Iris pigment epithelial cell (primary cell): ENCODE measurements at regions not wholly inside any gene's neighbourhood (a gene's known extent, or its start where the extent isn't known, plus 50 kb on each side); places are given as distances from the start of the nearest gene placed in this dataset.

ENCODE experiments used
- DNase-seq: peaks from one replicate; pipeline ENCODE4 v3.0.0-alpha.2; 2011; ENCODE audit warnings: low read depth

GRCh38 chr20:48090314-48090713 is 305.0 kb upstream of the SULF2 start:
- no peak for DNase-seq

- no peak for DNase-seq
These were observed 295.3 kb upstream of the SULF2 start for GRCh38 chr20:48080583-48080982.

- no peak for DNase-seq
These were observed 293.7 kb upstream of the SULF2 start for GRCh38 chr20:48079028-48079427.

- no peak for DNase-seq
These were observed 291.5 kb upstream of the SULF2 start for GRCh38 chr20:48076747-48077146.

- DNase-seq: no peak
These were observed 291.0 kb upstream of the SULF2 start for GRCh38 chr20:48076247-48076646.

- DNase-seq: no peak
These were observed 290.4 kb upstream of the SULF2 start for GRCh38 chr20:48075591-48076174.

- no peak for DNase-seq
These were observed 285.8 kb upstream of the SULF2 start for GRCh38 chr20:48070991-48071652.

- no peak for DNase-seq
These were observed 284.3 kb upstream of the SULF2 start for GRCh38 chr20:48069596-48069995.

- no peak for DNase-seq
These were observed 281.6 kb upstream of the SULF2 start for GRCh38 chr20:48066851-48067250.

GRCh38 chr20:48066246-48066645 is 281.0 kb upstream of the SULF2 start:
- peak; percentile 79 for DNase-seq

- DNase-seq: no peak
These were observed 280.6 kb upstream of the SULF2 start for GRCh38 chr20:48065833-48066232.

- DNase-seq: peak; percentile 82
These were observed 279.6 kb upstream of the SULF2 start for GRCh38 chr20:48064929-48065328.

- no peak for DNase-seq
These were observed 275.8 kb upstream of the SULF2 start for GRCh38 chr20:48060841-48061720.

GRCh38 chr20:48058611-48059559 is 273.6 kb upstream of the SULF2 start:
- DNase-seq: no peak

- DNase-seq: no peak
These were observed 272.5 kb upstream of the SULF2 start for GRCh38 chr20:48057739-48058138.

- DNase-seq: no peak
These were observed 272.0 kb upstream of the SULF2 start for GRCh38 chr20:48057251-48057650.

- DNase-seq: no peak
These were observed 270.9 kb upstream of the SULF2 start for GRCh38 chr20:48056218-48056617.

GRCh38 chr20:48054051-48054450 is 268.8 kb upstream of the SULF2 start:
- DNase-seq: no peak

GRCh38 chr20:48052475-48052835 is 267.2 kb upstream of the SULF2 start:
- DNase-seq: peak; percentile 44

GRCh38 chr20:48051794-48052474 is 266.7 kb upstream of the SULF2 start:
- peak; percentile 88 for DNase-seq

- DNase-seq: no peak
These were observed 264.4 kb upstream of the SULF2 start for GRCh38 chr20:48049641-48050040.
